GM12878 (cell line): ENCODE measurements at regions not wholly inside any gene's neighbourhood (a gene's known extent, or its start where the extent isn't known, plus 50 kb on each side); places are given as distances from the start of the nearest gene placed in this dataset.

Experiments used
- ATAC-seq: fragments of 200-7000 bp; cut with Tn5 transposase; 3 replicates; pipeline ENCODE4 v1.9.1; 2020; ENCODE audit warnings: mild to moderate bottlenecking, moderate library complexity
- BruUV-seq: library from RNA; stranded (reverse); fragments of 400-500 nt; replicated peaks from 2 replicates; lab custom pipeline; 2021; lab: Mats Ljungman, UMichigan
- CTCF ChIA-PET: fragments of 300-600 bp; sonication (Branson Sonifier 250); formaldehyde crosslinking; extraction: SDS; loops from one replicate; lab custom pipeline; 2021; ENCODE audit warnings: inconsistent platforms; lab: Yijun Ruan, JAX
- POLR2A ChIA-PET: fragments of 350-600 bp; formaldehyde crosslinking; extraction: SDS; loops from one replicate; lab custom pipeline; 2021; ENCODE audit warnings: inconsistent platforms; lab: Charles Lee
- RAD21 ChIA-PET: fragments of 300-600 bp; sonication (Branson Sonifier 250); formaldehyde crosslinking; loops from one replicate; lab custom pipeline; 2023; ENCODE audit warnings: antibody characterized with exemption; ENCODE audit not compliant: unreplicated experiment; lab: Charles Lee
- SMC1A ChIA-PET: fragments of 300-600 bp; sonication (Branson Sonifier 250); formaldehyde crosslinking; loops from one replicate; lab custom pipeline; 2023; ENCODE audit not compliant: unreplicated experiment, uncharacterized antibody; lab: Charles Lee
- DNase-seq: peaks from one replicate; pipeline ENCODE4 v3.0.0-alpha.2; 2011; ENCODE audit warnings: low read depth, low spot score
- FAIRE-seq: peaks from 3 replicates; lab custom pipeline; 2011; peaks lifted over from hg19 to GRCh38; lab: Jason Lieb, UNC
- H2AFZ ChIP-seq: 2 replicates; pipeline ENCODE4 v1.6.0; 2011; ENCODE audit warnings: low read depth, low read length, control low read depth; ENCODE audit not compliant: control insufficient read depth
- H3K27ac ChIP-seq: 2 replicates; pipeline ENCODE4 v1.5.1; 2011; ENCODE audit warnings: control low read depth; ENCODE audit not compliant: control insufficient read depth, insufficient read depth
- H3K27me3 ChIP-seq, 2 experiments: replicated peaks in 1 of 2; 2 replicates each; pipeline versions ENCODE4 v1.6.0 to v1.6.1; 2011; ENCODE audit warnings: low read length in 1 of 2; ENCODE audit not compliant: control insufficient read depth in 2 of 2, insufficient read depth in 2 of 2
- H3K36me3 ChIP-seq, 2 experiments: 2 replicates each; pipeline ENCODE4 v1.5.1; 2011; ENCODE audit warnings: low read length in 1 of 2; ENCODE audit not compliant: control insufficient read depth in 2 of 2, insufficient read depth in 2 of 2
- H3K4me1 ChIP-seq: 2 replicates; pipeline ENCODE4 v1.6.1; 2011; ENCODE audit warnings: mild to moderate bottlenecking, low read length, moderate library complexity, mixed read lengths; ENCODE audit not compliant: control insufficient read depth, insufficient read depth
- H3K4me2 ChIP-seq: 2 replicates; pipeline ENCODE4 v1.6.0; 2011; ENCODE audit warnings: control low read depth; ENCODE audit not compliant: control insufficient read depth, insufficient read depth
- H3K4me3 ChIP-seq: fragments of 200-600 bp; sonication (generic); 2 replicates; pipeline ENCODE4 v1.5.1; 2016
- H3K79me2 ChIP-seq: 2 replicates; pipeline ENCODE4 v1.6.0; 2011; ENCODE audit warnings: low read length; ENCODE audit not compliant: control insufficient read depth, insufficient read depth
- H3K9ac ChIP-seq: 2 replicates; pipeline ENCODE4 v1.8.0; 2011; ENCODE audit warnings: low read length, control low read depth, mixed read lengths; ENCODE audit not compliant: control insufficient read depth, insufficient read depth
- H3K9me3 ChIP-seq: replicated peaks from 3 replicates; pipeline ENCODE4 v1.5.1; 2011; ENCODE audit warnings: mild to moderate bottlenecking, low read length; ENCODE audit not compliant: control insufficient read depth, insufficient read depth
- H4K20me1 ChIP-seq: 2 replicates; pipeline ENCODE4 v1.6.0; 2011; ENCODE audit not compliant: control insufficient read depth, insufficient read depth
- CREB1 ChIP-seq: IDR thresholded peaks from 2 replicates; pipeline ENCODE4 v1.6.1; 2012; ENCODE audit warnings: low read depth, mild to moderate bottlenecking, inconsistent platforms
- HDAC2 ChIP-seq: fragments of 200-600 bp; sonication (generic); IDR thresholded peaks from 2 replicates; pipeline ENCODE4 v1.6.1; 2017
- HSF1 ChIP-seq: fragments of 150-350 bp; IDR thresholded peaks from 2 replicates; pipeline ENCODE4 v1.6.1; 2014; ENCODE audit warnings: mild to moderate bottlenecking, low read depth, low read length
- KDM1A ChIP-seq: fragments of 200-600 bp; sonication (generic); IDR thresholded peaks from 2 replicates; pipeline ENCODE4 v1.6.1; 2016; ENCODE audit warnings: borderline replicate concordance
- LARP7 ChIP-seq: fragments of 450-650 bp; IDR thresholded peaks from 2 replicates; pipeline ENCODE4 v1.6.1; 2017; ENCODE audit warnings: mild to moderate bottlenecking
- RELA ChIP-seq: fragments of 450-650 bp; IDR thresholded peaks from 2 replicates; pipeline ENCODE4 v1.8.0; 2014; ENCODE audit warnings: borderline replicate concordance; ENCODE audit not compliant: partially characterized antibody
- REST ChIP-seq: IDR thresholded peaks from 2 replicates; pipeline ENCODE4 v1.6.1; 2012; ENCODE audit warnings: mild to moderate bottlenecking, low read depth, low read length
- ZBED1 ChIP-seq: IDR thresholded peaks from 2 replicates; pipeline ENCODE4 v1.6.1; 2016; ENCODE audit warnings: borderline replicate concordance
- WGBS: methylation state at CpG from one replicate; pipeline ENCODE4 v1.1.6; 2016; ENCODE audit warnings: low lambda C conversion rate; ENCODE audit not compliant: insufficient replicate concordance, insufficient coverage; ENCODE audit errors: missing lambda C conversion rate; 5-methylcytosine and 5-hydroxymethylcytosine counted together
- in situ Hi-C: fragments of 300-500 bp; cut with MboI; formaldehyde crosslinking; loops from 9 replicates; pipeline ENCODE4 v1.14.3; 2018; ENCODE audit warnings: mixed read lengths
- intact Hi-C: fragments of 100-400 bp; cut with micrococcal nuclease; formaldehyde crosslinking; loops from one replicate; pipeline ENCODE4 v1.14.2; 2022; ENCODE audit not compliant: unreplicated experiment

GRCh38 chr2:138997856-138998517 is 217.8 kb upstream of the NXPH2 start:
- Histone ChIP-seq H3K36me3 (no peaks in the 10 kb centered on the region), H3K4me1 (no peaks in the 10 kb centered on the region), H3K9ac (no peak overlapping the region), H2AFZ (no peak overlapping the region), H3K4me3 (no peak overlapping the region), H3K4me2 (no peak overlapping the region), H3K27ac (no peak overlapping the region), H3K79me2 (no peaks in the 10 kb centered on the region), H3K27me3 (no peaks in the 10 kb centered on the region), H4K20me1 (no peaks in the 10 kb centered on the region), H3K9me3 (no peaks in the 10 kb centered on the region)
- ChIA-PET POLR2A (no interaction called here), SMC1A (interaction anchor here (0.7 to 1.3 kb wide), 3 partner anchors 12 to 207 kb away, joined by 3 to 4 read pairs (median 3); no protein-coding TSS in a partner anchor), CTCF (no interaction called here), RAD21 (no interaction called here)
- TF ChIP-seq CREB1, result no peak
- no peak for TF ChIP-seq RELA
- TF ChIP-seq LARP7, result no peak
- TF ChIP-seq KDM1A, result no peak
- no peak for TF ChIP-seq REST
- no peak for TF ChIP-seq HDAC2
- TF ChIP-seq HSF1, result no peak
- TF ChIP-seq ZBED1, result no peak
- no TSS peak for BruUV-seq
- ATAC-seq (no peak), FAIRE-seq (no peak), DNase-seq (no peak)
- in situ Hi-C loops, result no loop called here
- intact Hi-C loops, result no loop called here
- 18% methylated on average over 3 of the region's 3 CpGs for WGBS
